ENCODE measurements at regions not wholly inside any gene's neighbourhood (a gene's known extent, or its start where the extent isn't known, plus 50 kb on each side); places are given as distances from the start of the nearest gene placed in this dataset.

GRCh38 chrX:132559101-132559500, 70.3 kb upstream of the MBNL3 start:
- no peak for TF ChIP-seq CTCF (IDR thresholded peaks at IDR 0.05; ENCODE audit: insufficient read depth, low read depth, low read length)
- no peak for TF ChIP-seq EZH2 (IDR thresholded peaks at IDR 0.05; ENCODE audit: insufficient read depth, low read length)
